HCT116 (cell line): ENCODE measurements at regions not wholly inside any gene's neighbourhood (a gene's known extent, or its start where the extent isn't known, plus 50 kb on each side); places are given as distances from the start of the nearest gene placed in this dataset.

ENCODE experiments used
- TF ChIP-seq, protein P1 (sequence below), 3 experiments: fragments of 200-600 bp in 1 of 3; sonication (generic) in 1 of 3; IDR thresholded peaks in 2 of 3; conservative IDR thresholded peaks in 1 of 3; 2 replicates each; pipeline ENCODE4 v1.5.1; 2012 to 2017; ENCODE audit warnings: low read depth in 2 of 3, low read length in 2 of 3, antibody characterized with exemption in 1 of 3, borderline replicate concordance in 1 of 3, control low read depth in 1 of 3, mild to moderate bottlenecking in 1 of 3, mixed read lengths in 1 of 3, mixed run types in 1 of 3, moderate library complexity in 1 of 3; ENCODE audit not compliant: insufficient read depth in 1 of 3
- TF ChIP-seq, protein P2 (sequence below): IDR thresholded peaks from 2 replicates; pipeline ENCODE4 v1.6.1; 2012

DNA sequence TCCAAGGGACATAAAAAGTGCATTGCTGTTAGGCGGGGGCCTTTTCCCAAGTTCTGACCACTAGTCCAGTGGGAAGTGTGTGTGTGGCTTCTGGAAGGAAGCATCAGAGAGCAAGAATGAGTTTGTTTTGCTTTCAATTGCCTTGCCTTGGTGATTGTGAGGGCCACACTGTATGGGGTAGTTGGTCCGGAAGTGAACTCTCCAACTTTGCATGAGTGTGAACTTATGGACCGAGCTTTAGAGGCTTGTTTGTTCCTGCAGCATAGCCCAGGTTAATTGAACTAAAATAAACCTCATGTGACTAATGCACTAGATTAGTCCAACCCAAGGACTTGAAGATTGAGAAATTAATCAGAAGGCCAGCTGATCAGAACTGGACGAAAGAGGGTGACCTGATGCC, 171.7 kb downstream of the NR2F2 start:
- TF ChIP-seq, protein P1, sequence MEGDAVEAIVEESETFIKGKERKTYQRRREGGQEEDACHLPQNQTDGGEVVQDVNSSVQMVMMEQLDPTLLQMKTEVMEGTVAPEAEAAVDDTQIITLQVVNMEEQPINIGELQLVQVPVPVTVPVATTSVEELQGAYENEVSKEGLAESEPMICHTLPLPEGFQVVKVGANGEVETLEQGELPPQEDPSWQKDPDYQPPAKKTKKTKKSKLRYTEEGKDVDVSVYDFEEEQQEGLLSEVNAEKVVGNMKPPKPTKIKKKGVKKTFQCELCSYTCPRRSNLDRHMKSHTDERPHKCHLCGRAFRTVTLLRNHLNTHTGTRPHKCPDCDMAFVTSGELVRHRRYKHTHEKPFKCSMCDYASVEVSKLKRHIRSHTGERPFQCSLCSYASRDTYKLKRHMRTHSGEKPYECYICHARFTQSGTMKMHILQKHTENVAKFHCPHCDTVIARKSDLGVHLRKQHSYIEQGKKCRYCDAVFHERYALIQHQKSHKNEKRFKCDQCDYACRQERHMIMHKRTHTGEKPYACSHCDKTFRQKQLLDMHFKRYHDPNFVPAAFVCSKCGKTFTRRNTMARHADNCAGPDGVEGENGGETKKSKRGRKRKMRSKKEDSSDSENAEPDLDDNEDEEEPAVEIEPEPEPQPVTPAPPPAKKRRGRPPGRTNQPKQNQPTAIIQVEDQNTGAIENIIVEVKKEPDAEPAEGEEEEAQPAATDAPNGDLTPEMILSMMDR (IDR thresholded peaks at IDR 0.05 in 2 of 3, conservative IDR thresholded peaks at IDR 0.05 in 1 of 3; ENCODE audit: borderline replicate concordance in 1 of 3, insufficient read depth in 1 of 3, low read depth in 2 of 3, low read length in 2 of 3) = no peak
- TF ChIP-seq, protein P2, sequence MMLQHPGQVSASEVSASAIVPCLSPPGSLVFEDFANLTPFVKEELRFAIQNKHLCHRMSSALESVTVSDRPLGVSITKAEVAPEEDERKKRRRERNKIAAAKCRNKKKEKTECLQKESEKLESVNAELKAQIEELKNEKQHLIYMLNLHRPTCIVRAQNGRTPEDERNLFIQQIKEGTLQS = no peak
